Colonic mucosa (tissue), 4 donors: ENCODE measurements at regions not wholly inside any gene's neighbourhood (a gene's known extent, or its start where the extent isn't known, plus 50 kb on each side); places are given as distances from the start of the nearest gene placed in this dataset.

Experiments used
- DNase-seq: peaks from one replicate; pipeline ENCODE4 v3.0.0-alpha.2; 2020
- H3K27ac ChIP-seq: fragments of 200-600 bp; one replicate; pipeline ENCODE4 v1.8.0; 2021
- H3K27me3 ChIP-seq: fragments of 200-600 bp; one replicate; pipeline ENCODE4 v1.8.0; 2021
- H3K36me3 ChIP-seq: fragments of 200-600 bp; one replicate; pipeline ENCODE4 v1.8.0; 2021
- H3K4me1 ChIP-seq: fragments of 200-600 bp; one replicate; pipeline ENCODE4 v1.8.0; 2021; ENCODE audit warnings: mild to moderate bottlenecking
- H3K4me3 ChIP-seq: fragments of 200-600 bp; one replicate; pipeline ENCODE4 v1.8.0; 2021
- H3K9ac ChIP-seq, 2 donors: one replicate each; pipeline ENCODE4 v1.7.0; 2013; ENCODE audit warnings: control low read depth in 2 of 2, low read depth in 2 of 2, low read length in 2 of 2
- H3K9me3 ChIP-seq: fragments of 200-600 bp; one replicate; pipeline ENCODE4 v1.8.0; 2021
- intact Hi-C: fragments of 100-400 bp; cut with DNase I; formaldehyde crosslinking; loops from one replicate; pipeline ENCODE4 v1.14.1; 2022
- TF ChIP-seq, protein P1 (sequence below): fragments of 200-600 bp; IDR thresholded peaks from one replicate; pipeline ENCODE4 v1.8.0; 2022; ENCODE audit warnings: antibody characterized with exemption, mild to moderate bottlenecking
- donor health status: healthy.
- donor health status: DM: no; HTN: no; CAD: no.
- donor health status: DM: no; HTN: no; CAD: no.

DNA sequence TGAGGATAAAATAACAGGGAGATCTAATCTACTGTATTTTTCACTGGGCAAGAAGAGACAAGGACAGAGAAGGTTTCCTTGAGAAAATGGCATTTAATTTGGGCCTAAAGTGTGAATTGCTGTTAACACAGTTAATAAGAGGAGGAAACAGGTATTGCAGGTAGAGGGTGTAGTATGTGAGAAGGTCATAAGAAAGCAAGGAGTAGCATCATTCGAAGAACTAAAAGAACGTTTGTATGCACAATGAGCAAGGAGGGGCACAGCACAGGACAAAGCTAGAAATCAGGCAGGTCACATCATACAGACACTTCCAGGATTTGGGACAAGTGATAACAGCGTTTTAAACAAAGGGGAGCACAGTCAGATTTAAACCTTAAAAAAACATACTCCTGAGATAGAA, 85.1 kb upstream of the PLEKHA5 start:
- H3K27ac ChIP-seq, result no peak overlapping the region
- TF ChIP-seq, protein P1, sequence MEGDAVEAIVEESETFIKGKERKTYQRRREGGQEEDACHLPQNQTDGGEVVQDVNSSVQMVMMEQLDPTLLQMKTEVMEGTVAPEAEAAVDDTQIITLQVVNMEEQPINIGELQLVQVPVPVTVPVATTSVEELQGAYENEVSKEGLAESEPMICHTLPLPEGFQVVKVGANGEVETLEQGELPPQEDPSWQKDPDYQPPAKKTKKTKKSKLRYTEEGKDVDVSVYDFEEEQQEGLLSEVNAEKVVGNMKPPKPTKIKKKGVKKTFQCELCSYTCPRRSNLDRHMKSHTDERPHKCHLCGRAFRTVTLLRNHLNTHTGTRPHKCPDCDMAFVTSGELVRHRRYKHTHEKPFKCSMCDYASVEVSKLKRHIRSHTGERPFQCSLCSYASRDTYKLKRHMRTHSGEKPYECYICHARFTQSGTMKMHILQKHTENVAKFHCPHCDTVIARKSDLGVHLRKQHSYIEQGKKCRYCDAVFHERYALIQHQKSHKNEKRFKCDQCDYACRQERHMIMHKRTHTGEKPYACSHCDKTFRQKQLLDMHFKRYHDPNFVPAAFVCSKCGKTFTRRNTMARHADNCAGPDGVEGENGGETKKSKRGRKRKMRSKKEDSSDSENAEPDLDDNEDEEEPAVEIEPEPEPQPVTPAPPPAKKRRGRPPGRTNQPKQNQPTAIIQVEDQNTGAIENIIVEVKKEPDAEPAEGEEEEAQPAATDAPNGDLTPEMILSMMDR, result no peak
- no peak for DNase-seq
- no peaks in the 10 kb centered on the region for H3K36me3 ChIP-seq
- H3K4me1 ChIP-seq, result peaks cover 4% of the 10 kb centered on the region
- H3K9ac ChIP-seq, result peak overlapping the region in 1 of 2 donors; percentile 26
- H3K9me3 ChIP-seq, result no peaks in the 10 kb centered on the region
- H3K4me3 ChIP-seq, result no peak overlapping the region
- H3K27me3 ChIP-seq, result no peaks in the 10 kb centered on the region
- intact Hi-C loops, result no loop called here

DNA sequence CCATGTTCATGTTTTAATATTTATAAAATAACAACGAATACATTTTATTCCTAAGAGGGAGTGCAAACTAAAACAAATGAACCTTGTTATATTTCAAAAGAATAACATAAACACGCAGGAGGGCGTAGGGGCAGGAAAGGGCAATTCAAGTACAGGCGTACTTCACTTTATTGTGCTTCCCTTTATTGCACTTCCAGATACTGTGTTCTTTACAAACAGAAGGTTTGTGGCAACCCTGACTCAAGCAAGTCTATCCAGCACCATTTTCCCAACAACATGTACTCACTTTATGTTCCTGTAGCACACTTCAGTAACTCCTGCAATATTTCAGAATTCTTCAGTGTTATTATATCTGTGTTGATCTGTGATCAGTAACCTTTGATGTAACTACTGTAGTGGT, 84.6 kb upstream of the PLEKHA5 start:
- Histone ChIP-seq H3K27ac (peak overlapping the region; percentile 41), H3K9ac (no peak overlapping the region)

DNA sequence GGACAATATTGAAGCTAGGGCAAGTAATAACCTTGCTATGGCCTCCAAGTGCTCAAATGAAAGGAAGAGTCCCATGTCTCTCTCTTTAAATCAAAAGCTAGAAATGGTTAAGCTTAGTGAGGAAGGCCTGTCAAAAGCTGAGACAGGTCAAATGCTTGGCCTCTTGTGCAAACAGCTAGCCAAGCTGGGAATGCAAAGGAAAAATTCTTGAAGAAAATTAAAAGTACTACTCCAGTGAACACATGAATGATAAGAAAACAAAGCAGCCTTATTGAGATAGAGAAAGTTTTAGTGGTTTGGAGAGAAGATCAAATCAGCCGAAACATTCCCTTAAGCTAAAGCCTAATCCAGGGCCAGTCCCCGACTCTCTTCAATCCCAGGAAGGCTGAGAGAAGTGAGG, 84.1 kb upstream of the PLEKHA5 start:
- Histone ChIP-seq H3K9ac (no peak overlapping the region), H3K27me3 (no peaks in the 10 kb centered on the region), H3K9me3 (no peaks in the 10 kb centered on the region), H3K4me1 (peaks cover 4% of the 10 kb centered on the region), H3K36me3 (no peaks in the 10 kb centered on the region), H3K4me3 (no peak overlapping the region), H3K27ac (peak overlapping the region; percentile 41)
- TF ChIP-seq, protein P1, result no peak
- intact Hi-C loops, result no loop called here
- no peak for DNase-seq

More for the DNA sequence above, 84.6 kb upstream of the PLEKHA5 start:
- Histone ChIP-seq H3K4me3 (no peak overlapping the region), H3K9me3 (no peaks in the 10 kb centered on the region), H3K36me3 (no peaks in the 10 kb centered on the region), H3K27me3 (no peaks in the 10 kb centered on the region), H3K4me1 (peaks cover 4% of the 10 kb centered on the region)
- TF ChIP-seq, protein P1, result no peak
- no peak for DNase-seq
- intact Hi-C loops, result no loop called here

DNA sequence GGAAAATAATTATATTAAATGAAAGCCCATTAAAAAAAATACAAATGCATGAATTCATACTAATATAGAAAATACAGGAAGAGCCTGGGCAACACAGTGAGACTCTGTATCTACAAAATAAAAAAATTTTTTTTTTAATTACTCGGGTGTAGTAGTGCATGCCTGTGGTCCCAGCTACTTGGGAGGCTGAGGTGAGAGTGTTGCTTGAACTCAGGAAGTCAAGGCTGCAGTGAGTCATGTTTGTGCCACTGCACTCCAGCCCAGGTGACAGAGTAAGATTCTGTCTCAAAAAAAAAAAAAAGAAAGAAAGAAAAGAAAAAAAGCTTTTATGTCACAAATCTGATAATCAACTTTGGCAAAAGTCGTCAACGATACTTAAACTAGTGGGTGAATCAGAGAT, 80.6 kb upstream of the PLEKHA5 start:
- TF ChIP-seq, protein P1, result no peak
- H3K36me3 ChIP-seq, result no peaks in the 10 kb centered on the region
- no peak overlapping the region for H3K4me3 ChIP-seq
- no peaks in the 10 kb centered on the region for H3K27me3 ChIP-seq
- no peaks in the 10 kb centered on the region for H3K9me3 ChIP-seq
- H3K9ac ChIP-seq, result no peak overlapping the region
- H3K27ac ChIP-seq, result no peak overlapping the region
- DNase-seq, result no peak
- intact Hi-C loops, result no loop called here
- peaks cover 4% of the 10 kb centered on the region for H3K4me1 ChIP-seq

DNA sequence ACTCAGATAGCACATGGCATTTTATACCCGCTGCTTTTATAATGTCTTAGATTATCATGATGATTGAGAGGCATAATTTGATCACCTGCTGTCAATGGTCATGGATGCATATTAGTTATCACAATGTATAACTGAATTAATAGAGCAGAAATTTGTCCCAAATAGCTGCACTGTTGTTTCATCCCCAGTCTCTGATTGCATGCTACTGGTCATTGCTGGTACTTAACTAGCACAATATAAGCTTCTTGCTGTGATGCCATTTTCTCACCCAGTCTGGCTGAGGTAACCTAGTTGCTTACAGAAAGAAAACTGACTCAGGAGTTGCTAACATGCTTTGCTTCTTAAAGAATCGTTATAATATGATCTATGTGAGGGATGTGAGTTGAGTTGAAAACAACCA, 76.8 kb upstream of the PLEKHA5 start:
- Histone ChIP-seq H3K27me3 (no peaks in the 10 kb centered on the region), H3K9ac (no peak overlapping the region), H3K36me3 (no peaks in the 10 kb centered on the region), H3K27ac (no peak overlapping the region), H3K4me3 (no peak overlapping the region), H3K9me3 (no peaks in the 10 kb centered on the region), H3K4me1 (no peaks in the 10 kb centered on the region)
- DNase-seq, result no peak
- intact Hi-C loops, result no loop called here
- TF ChIP-seq, protein P1, result no peak

DNA sequence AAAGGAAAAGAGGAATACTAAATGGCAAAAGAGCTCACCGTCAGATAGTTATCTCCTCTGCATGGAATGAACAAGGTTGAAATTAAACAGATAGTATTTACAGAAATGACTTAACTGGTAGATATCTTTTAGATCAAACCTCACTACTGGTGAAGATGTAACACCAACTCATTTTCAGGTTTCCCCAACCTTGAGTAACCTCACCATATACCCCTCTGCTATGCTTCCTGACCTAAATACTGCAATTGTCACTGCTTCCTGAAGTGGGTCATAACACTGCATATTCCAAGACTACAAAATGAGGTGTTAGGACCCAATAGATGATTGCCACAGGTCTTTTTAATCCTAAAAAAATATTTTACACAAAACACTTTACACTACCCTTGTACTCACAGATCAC, 76.3 kb upstream of the PLEKHA5 start:
- DNase-seq, result no peak
- TF ChIP-seq, protein P1, result no peak
- intact Hi-C loops, result no loop called here
- Histone ChIP-seq H3K4me1 (no peaks in the 10 kb centered on the region), H3K4me3 (no peak overlapping the region), H3K36me3 (no peaks in the 10 kb centered on the region), H3K27ac (no peak overlapping the region), H3K9me3 (no peaks in the 10 kb centered on the region), H3K27me3 (no peaks in the 10 kb centered on the region), H3K9ac (no peak overlapping the region)
